ENCODE measurements at regions not wholly inside any gene's neighbourhood (a gene's known extent, or its start where the extent isn't known, plus 50 kb on each side); places are given as distances from the start of the nearest gene placed in this dataset.

DNA sequence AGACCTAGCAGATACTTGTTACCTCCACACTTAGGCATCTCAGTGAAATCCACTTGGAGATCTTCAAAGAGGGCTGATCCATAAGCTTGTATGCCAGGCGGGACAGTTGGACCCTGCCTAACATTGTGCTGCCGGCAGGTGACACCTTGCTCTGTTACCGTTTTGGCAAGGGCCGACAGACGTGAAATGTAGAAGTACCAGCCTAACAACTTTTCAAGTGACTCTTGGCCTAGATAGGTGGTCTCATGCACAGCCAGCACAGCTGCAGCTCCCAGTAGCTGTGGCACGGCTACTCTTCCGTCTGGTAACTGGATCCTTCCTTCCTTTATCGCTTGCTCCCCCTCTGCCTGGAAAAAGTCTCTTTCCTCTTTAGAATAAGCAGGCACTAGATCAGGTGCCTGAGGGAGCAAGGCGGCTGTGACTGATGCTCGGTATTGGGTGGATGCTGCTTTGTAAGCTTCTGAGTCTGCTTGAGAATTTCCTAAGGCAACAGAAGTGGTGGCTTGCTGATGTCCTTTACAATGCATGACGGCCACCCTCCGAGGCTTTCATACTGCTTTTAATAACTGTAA lies 713.5 kb downstream of the AMY1C start:
- Histone ChIP-seq H3K27me3 (ENCODE audit: insufficient read depth, low read length, poor library complexity, severe bottlenecking) (no peaks in the 10 kb centered on the region), H3K4me3 (ENCODE audit: low read length, poor library complexity, severe bottlenecking) (no peak overlapping the region), H3K4me2 (ENCODE audit: low read depth, low read length, poor library complexity, severe bottlenecking) (no peak overlapping the region), H2AFZ (ENCODE audit: low read length) (no peak overlapping the region), H4K20me1 (ENCODE audit: insufficient read depth, low read length, poor library complexity, severe bottlenecking) (no peaks in the 10 kb centered on the region), H3K4me1 (ENCODE audit: insufficient read depth, low read length, poor library complexity, severe bottlenecking) (no peaks in the 10 kb centered on the region), H3F3A (ENCODE audit: low read depth) (no peaks in the 10 kb centered on the region), H3K9me3 (ENCODE audit: insufficient read depth, low read depth, low read length) (no peaks in the 10 kb centered on the region; the same call in 1 of the 2 replicates), H3K9me2 (replicated peaks; ENCODE audit: low read depth, low read length) (no peaks in the 10 kb centered on the region), H3K79me2 (ENCODE audit: insufficient read depth, low read length) (no peaks in the 10 kb centered on the region), H3K9ac (ENCODE audit: low read depth, low read length, poor library complexity, severe bottlenecking) (no peak overlapping the region), H3K36me3 (ENCODE audit: insufficient read depth, low read length) (no peaks in the 10 kb centered on the region)
- TF ChIP-seq, protein P1, sequence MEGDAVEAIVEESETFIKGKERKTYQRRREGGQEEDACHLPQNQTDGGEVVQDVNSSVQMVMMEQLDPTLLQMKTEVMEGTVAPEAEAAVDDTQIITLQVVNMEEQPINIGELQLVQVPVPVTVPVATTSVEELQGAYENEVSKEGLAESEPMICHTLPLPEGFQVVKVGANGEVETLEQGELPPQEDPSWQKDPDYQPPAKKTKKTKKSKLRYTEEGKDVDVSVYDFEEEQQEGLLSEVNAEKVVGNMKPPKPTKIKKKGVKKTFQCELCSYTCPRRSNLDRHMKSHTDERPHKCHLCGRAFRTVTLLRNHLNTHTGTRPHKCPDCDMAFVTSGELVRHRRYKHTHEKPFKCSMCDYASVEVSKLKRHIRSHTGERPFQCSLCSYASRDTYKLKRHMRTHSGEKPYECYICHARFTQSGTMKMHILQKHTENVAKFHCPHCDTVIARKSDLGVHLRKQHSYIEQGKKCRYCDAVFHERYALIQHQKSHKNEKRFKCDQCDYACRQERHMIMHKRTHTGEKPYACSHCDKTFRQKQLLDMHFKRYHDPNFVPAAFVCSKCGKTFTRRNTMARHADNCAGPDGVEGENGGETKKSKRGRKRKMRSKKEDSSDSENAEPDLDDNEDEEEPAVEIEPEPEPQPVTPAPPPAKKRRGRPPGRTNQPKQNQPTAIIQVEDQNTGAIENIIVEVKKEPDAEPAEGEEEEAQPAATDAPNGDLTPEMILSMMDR (conservative IDR thresholded peaks at IDR 0.05; ENCODE audit: low read length), result no peak
- TF ChIP-seq EZH2phosphoT487 (IDR thresholded peaks at IDR 0.05; ENCODE audit: borderline replicate concordance), result no peak

DNA sequence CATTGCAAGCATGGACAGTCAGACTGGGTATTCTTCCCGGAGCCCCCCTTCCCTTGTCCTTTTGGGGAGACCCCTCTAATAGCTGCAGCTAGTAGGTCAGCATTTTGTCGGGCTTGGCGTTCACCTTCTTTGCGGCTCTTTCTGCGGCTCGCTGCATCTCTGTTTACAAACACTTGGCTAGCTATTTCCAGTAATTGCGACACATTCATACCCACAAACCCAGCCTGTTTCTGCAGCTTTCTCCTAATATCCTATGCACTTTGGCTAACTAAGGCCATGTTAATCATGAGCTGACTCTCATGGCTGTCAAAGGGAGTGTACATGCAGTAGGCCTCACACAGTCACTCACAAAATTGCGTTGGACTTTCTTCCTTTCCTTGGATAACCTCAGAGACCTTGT lies 716.4 kb downstream of the AMY1C start:
- Histone ChIP-seq H3K4me3 (ENCODE audit: low read length, poor library complexity, severe bottlenecking) (no peak overlapping the region), H2AFZ (ENCODE audit: low read length) (no peak overlapping the region), H3K4me2 (ENCODE audit: low read depth, low read length, poor library complexity, severe bottlenecking) (no peak overlapping the region), H3F3A (ENCODE audit: low read depth) (no peaks in the 10 kb centered on the region), H3K9ac (ENCODE audit: low read depth, low read length, poor library complexity, severe bottlenecking) (no peak overlapping the region), H3K9me3 (ENCODE audit: insufficient read depth, low read depth, low read length) (no peaks in the 10 kb centered on the region; the same call in 1 of the 2 replicates), H3K27me3 (ENCODE audit: insufficient read depth, low read length, poor library complexity, severe bottlenecking) (no peaks in the 10 kb centered on the region), H3K79me2 (ENCODE audit: insufficient read depth, low read length) (no peaks in the 10 kb centered on the region), H3K4me1 (ENCODE audit: insufficient read depth, low read length, poor library complexity, severe bottlenecking) (no peaks in the 10 kb centered on the region), H3K9me2 (replicated peaks; ENCODE audit: low read depth, low read length) (no peaks in the 10 kb centered on the region), H3K36me3 (ENCODE audit: insufficient read depth, low read length) (no peaks in the 10 kb centered on the region), H4K20me1 (ENCODE audit: insufficient read depth, low read length, poor library complexity, severe bottlenecking) (no peaks in the 10 kb centered on the region)
- TF ChIP-seq, protein P1 (conservative IDR thresholded peaks at IDR 0.05; ENCODE audit: low read length), result no peak
- no peak for TF ChIP-seq EZH2phosphoT487 (IDR thresholded peaks at IDR 0.05; ENCODE audit: borderline replicate concordance)

DNA sequence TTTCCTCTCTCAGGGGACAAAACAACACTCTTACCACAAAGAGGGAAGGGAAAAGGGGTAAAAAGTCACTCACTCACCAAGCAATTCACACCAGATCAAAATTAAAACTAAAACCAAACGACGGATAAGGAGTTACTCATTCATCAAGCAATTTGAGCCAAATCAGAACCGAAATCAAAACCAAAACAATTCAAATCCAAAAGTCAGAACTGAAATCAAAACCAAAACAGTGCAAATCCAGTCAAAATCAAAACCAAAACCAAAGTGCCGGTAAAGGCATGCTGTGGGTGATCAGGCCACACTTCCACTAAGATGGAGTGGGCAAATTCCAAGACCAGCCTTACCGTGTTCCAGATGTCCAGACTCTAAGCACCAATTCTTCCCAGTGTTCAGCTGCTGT lies 717.9 kb downstream of the AMY1C start:
- no peaks in the 10 kb centered on the region for H3K79me2 ChIP-seq (ENCODE audit: insufficient read depth, low read length)
- H3K36me3 ChIP-seq (ENCODE audit: insufficient read depth, low read length), result no peaks in the 10 kb centered on the region
- no peaks in the 10 kb centered on the region; the same call in 1 of the 2 replicates for H3K9me3 ChIP-seq (ENCODE audit: insufficient read depth, low read depth, low read length)
- no peaks in the 10 kb centered on the region for H3F3A ChIP-seq (ENCODE audit: low read depth)
- H2AFZ ChIP-seq (ENCODE audit: low read length), result no peak overlapping the region
- H3K4me3 ChIP-seq (ENCODE audit: low read length, poor library complexity, severe bottlenecking), result no peak overlapping the region
- H4K20me1 ChIP-seq (ENCODE audit: insufficient read depth, low read length, poor library complexity, severe bottlenecking), result no peaks in the 10 kb centered on the region
- H3K27me3 ChIP-seq (ENCODE audit: insufficient read depth, low read length, poor library complexity, severe bottlenecking), result no peaks in the 10 kb centered on the region
- no peak overlapping the region for H3K4me2 ChIP-seq (ENCODE audit: low read depth, low read length, poor library complexity, severe bottlenecking)
- no peaks in the 10 kb centered on the region for H3K9me2 ChIP-seq (replicated peaks; ENCODE audit: low read depth, low read length)
- H3K4me1 ChIP-seq (ENCODE audit: insufficient read depth, low read length, poor library complexity, severe bottlenecking), result no peaks in the 10 kb centered on the region
- no peak overlapping the region for H3K9ac ChIP-seq (ENCODE audit: low read depth, low read length, poor library complexity, severe bottlenecking)
- TF ChIP-seq EZH2phosphoT487 (IDR thresholded peaks at IDR 0.05; ENCODE audit: borderline replicate concordance), result no peak
- TF ChIP-seq, protein P1 (conservative IDR thresholded peaks at IDR 0.05; ENCODE audit: low read length), result no peak
